HEK293T (cell line): ENCODE measurements at regions not wholly inside any gene's neighbourhood (a gene's known extent, or its start where the extent isn't known, plus 50 kb on each side); places are given as distances from the start of the nearest gene placed in this dataset.

Experiments used
- ARNT ChIP-seq: fragments of 450-650 bp; IDR thresholded peaks from 2 replicates; pipeline ENCODE4 v1.6.1; 2017; ENCODE audit warnings: mild to moderate bottlenecking
- CTBP1 ChIP-seq: fragments of 450-650 bp; IDR thresholded peaks from 2 replicates; pipeline ENCODE4 v1.6.1; 2016; ENCODE audit warnings: borderline replicate concordance
- ELF4 ChIP-seq: fragments of 450-650 bp; IDR thresholded peaks from 2 replicates; pipeline ENCODE4 v1.6.1; 2017; ENCODE audit warnings: antibody characterized with exemption
- FOXK2 ChIP-seq: fragments of 450-650 bp; IDR thresholded peaks from 2 replicates; pipeline ENCODE4 v1.6.1; 2016; ENCODE audit warnings: mild to moderate bottlenecking
- FOXM1 ChIP-seq: fragments of 450-650 bp; IDR thresholded peaks from 2 replicates; pipeline ENCODE4 v1.6.1; 2017; ENCODE audit warnings: mild to moderate bottlenecking, borderline replicate concordance
- HDGF ChIP-seq: fragments of 450-650 bp; IDR thresholded peaks from 2 replicates; pipeline ENCODE4 v1.6.1; 2017; ENCODE audit warnings: antibody characterized with exemption, borderline replicate concordance
- LEF1 ChIP-seq: fragments of 450-650 bp; IDR thresholded peaks from 2 replicates; pipeline ENCODE4 v1.6.1; 2017; ENCODE audit warnings: mild to moderate bottlenecking, borderline replicate concordance
- NFRKB ChIP-seq: fragments of 450-650 bp; IDR thresholded peaks from 2 replicates; pipeline ENCODE4 v1.6.1; 2016; ENCODE audit warnings: mild to moderate bottlenecking, moderate library complexity
- SP1 ChIP-seq: fragments of 450-650 bp; IDR thresholded peaks from 2 replicates; pipeline ENCODE4 v1.6.1; 2017
- SUZ12 ChIP-seq: fragments of 450-650 bp; IDR thresholded peaks from 2 replicates; pipeline ENCODE4 v1.6.1; 2016; ENCODE audit warnings: mild to moderate bottlenecking
- TARDBP ChIP-seq: fragments of 450-650 bp; IDR thresholded peaks from 2 replicates; pipeline ENCODE4 v1.6.1; 2016
- ZNF384 ChIP-seq: fragments of 450-650 bp; IDR thresholded peaks from 2 replicates; pipeline ENCODE4 v1.6.1; 2016
- TF ChIP-seq, protein P1 (sequence below): fragments of 450-650 bp; IDR thresholded peaks from 2 replicates; pipeline ENCODE4 v1.6.1; 2016

DNA sequence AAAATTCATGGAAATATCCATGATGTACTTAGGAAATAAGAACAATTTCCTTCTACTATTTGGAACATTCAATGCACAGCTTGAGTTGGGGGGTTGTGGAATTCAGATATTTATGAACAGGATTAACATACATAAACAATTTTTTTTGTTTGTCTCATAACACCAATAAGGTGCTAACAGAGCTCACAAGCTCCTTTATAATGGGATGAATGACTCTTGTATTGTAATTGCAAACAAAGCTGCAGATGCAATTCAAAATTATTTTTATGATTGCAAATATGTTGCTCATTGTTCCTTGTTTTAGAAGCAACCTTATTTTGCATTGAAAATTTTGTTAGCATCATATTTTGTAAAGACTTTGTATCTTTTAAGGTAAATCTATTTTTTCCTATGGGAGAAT is 265.7 kb downstream of the PCDH17 start:
- TF ChIP-seq FOXM1 = no peak
- TF ChIP-seq SP1 = no peak
- TF ChIP-seq FOXK2 = no peak
- TF ChIP-seq ELF4 = no peak
- no peak for TF ChIP-seq CTBP1
- no peak for TF ChIP-seq HDGF
- TF ChIP-seq LEF1 = no peak
- no peak for TF ChIP-seq NFRKB
- no peak for TF ChIP-seq ZNF384
- no peak for TF ChIP-seq TARDBP
- TF ChIP-seq, protein P1, sequence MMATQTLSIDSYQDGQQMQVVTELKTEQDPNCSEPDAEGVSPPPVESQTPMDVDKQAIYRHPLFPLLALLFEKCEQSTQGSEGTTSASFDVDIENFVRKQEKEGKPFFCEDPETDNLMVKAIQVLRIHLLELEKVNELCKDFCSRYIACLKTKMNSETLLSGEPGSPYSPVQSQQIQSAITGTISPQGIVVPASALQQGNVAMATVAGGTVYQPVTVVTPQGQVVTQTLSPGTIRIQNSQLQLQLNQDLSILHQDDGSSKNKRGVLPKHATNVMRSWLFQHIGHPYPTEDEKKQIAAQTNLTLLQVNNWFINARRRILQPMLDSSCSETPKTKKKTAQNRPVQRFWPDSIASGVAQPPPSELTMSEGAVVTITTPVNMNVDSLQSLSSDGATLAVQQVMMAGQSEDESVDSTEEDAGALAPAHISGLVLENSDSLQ = no peak
- no peak for TF ChIP-seq ARNT
- TF ChIP-seq SUZ12 = no peak
